ENCODE measurements at regions not wholly inside any gene's neighbourhood (a gene's known extent, or its start where the extent isn't known, plus 50 kb on each side); places are given as distances from the start of the nearest gene placed in this dataset.

DNA sequence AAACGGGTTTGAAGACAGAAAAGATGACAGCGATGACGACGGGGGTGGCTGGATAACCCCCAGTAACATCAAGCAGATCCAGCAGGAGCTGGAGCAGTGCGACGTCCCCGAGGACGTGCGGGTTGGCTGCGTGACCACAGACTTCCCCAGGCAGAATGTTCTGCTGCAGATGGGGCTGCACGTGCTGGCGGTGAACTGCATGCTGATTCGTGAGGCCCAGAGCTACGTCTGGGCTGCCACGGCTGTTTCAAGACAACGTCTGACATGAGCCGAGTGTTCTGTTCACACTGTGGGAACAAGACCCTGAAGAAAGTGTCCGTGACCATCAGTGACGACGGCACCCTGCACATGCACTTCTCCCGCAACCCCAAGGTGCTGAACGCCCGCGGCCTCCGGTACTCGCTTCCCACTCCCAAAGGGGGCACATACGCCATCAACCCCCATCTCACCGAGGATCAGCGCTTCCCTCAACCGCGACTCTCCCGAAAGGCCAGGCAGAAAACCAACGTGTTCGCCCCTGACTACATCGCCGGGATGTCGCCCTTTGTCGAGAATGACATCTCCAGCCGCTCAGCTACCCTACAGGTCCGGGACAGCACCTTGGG is 319.2 kb upstream of the SLC7A11 start:
- DNase-seq = no peak

DNA sequence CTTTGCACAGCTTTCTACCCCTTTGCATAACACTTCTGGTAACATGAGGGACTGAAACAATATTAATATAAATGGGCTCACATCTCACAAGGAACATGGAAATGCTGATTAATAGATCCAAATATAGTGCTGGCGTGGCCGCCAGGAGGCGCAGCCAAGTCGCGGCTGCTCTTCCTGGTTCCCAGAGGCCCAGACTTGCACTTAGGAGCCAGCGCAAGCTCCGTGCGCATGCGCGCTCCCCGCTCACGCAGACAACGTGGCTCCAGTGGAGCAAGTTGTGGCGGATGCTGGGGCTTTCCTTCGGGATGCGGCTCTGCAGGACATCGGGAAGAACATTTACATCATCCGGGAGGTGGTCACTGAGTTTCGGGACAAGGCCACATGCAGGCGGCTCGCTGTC is 318.3 kb upstream of the SLC7A11 start:
- DNase-seq = no peak

GRCh38 chr4:138558886-138559285 is 316.7 kb upstream of the SLC7A11 start:
- DNase-seq = no peak

DNA sequence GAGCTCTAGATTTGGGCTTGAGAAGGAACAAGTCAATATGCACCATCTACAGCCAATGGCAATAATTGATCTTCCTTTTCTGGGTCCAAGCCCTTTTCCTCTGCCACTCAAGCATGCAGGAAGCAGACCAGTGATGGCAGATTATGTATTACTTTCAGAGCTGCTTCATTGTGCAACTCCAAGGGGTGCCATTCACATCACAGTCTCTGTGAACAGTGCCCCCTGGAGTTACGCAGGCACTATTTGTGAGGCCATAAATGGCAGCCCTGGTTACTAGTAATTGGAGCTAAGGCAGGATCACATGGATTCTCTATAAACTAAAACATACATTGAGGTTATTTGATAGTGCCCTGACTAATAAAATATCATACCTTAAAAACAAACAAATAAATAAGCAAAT is 313.4 kb upstream of the SLC7A11 start:
- no peak for DNase-seq

DNA sequence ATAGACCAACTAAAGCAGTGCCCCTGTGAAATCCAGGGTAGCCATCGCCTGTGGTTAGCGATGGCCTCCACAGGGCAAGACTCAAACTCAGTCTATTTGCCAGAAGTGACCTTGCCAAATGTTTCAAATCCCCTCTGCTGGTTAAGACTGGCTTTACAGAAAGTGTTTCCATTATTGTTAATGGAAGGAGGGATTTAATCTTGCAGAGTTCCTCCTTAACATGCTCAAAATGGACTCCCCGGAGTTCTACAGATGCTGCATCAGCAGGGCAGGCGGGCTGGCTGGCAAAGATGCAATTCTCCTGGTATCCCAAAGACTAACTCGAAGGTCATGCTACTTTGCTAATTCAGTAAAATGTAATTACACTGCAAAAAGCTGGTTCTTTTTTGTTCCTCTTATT is 313.0 kb upstream of the SLC7A11 start:
- no peak for DNase-seq

GRCh38 chr4:138553001-138553845 is 311.1 kb upstream of the SLC7A11 start:
- DNase-seq = no peak

GRCh38 chr4:138542191-138542776 is 300.1 kb upstream of the SLC7A11 start:
- DNase-seq = no peak

DNA sequence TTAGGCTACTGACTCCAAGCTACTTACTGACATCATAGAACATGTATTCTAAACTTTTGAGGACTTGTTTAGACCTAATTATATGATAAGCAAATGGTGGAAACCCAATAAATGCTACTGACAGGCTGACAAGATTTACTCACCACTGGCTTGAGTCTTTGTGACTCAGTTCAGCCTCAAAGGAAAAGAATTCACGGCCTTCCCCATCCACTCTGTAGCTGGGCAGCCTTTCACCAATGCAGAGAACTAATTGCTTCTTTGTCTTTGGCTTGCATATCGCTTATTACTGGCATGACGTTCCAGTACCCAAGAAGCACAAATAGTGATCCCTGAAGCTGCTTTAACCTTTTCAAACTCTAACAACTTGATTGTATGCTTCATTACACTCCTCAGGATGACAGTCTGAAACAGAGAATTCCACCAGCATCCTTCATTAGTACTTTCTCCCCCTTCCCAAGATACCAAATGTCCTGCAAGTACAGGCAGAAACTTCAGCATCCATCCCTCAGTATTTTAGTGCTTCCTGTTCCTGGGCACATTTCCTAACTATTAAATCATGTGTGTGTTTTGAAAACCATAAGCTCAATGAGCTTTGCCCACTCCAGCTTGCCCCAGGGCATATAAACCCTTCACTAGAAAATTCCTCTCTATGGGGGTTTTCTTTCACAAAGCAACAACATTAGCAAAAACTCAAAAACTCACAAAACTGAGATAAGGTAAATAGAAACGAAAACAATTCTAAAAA is 298.1 kb upstream of the SLC7A11 start:
- DNase-seq = no peak

GRCh38 chr4:138538743-138539142 is 296.6 kb upstream of the SLC7A11 start:
- no peak for DNase-seq

DNA sequence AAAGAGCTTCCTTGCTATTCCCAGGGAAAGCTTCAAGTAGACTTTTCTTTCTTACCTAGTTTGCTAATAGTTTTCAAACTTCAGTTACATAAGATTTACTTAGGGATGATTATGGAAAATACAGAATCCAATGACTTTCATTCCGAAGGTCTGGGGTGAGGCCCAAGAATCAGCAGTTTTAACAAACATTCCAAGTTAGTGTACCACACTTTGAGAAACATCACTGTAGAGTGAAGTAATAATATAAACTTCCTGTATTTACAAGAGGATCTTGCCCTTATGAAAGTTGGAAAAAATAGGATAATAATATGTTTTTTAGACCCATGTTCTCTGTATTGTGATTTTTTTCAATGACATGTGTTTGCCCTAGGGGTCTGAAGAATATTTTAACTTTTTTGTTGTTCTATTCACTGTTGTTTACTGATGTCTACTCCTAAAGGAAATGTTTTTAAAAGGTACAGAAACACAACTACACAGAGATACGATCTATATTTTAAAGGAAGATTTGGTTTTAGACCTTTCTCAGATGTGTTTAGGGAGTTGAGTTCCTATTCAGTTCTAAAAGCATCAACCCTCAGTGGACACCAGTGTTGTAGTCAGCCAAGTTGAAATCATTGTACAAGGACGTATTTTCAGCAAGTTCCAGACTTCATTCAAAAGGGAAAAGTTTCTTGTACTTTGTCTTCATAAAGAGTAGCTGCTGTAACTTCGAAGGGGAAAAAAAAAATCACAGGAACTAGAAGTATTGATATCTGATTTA is 295.8 kb upstream of the SLC7A11 start:
- DNase-seq = no peak

- no peak for DNase-seq
Observed at GRCh38 chr4:138535316-138535715, 293.2 kb upstream of the SLC7A11 start.

GRCh38 chr4:138522366-138522765 is 280.2 kb upstream of the SLC7A11 start:
- DNase-seq = no peak

- DNase-seq = no peak
Observed at GRCh38 chr4:138521809-138522208, 279.7 kb upstream of the SLC7A11 start.

DNA sequence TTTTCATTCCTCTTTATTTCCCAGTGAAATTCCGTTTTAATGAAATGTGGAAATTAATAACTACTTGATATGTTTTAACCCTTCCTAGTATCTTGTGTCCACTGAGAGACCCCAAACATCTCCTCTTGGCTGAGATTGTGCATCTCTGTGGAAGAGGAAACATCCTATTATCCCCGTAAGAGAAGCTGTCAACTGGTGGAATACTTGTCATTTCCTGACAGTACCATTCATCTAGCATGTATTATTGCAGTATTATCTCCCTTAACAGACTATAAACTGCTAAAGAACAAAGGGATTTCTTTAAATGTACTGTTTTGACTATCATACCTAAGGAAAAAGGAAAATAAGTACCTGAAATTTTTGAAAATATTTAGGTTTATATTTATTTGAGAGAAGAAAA is 277.3 kb upstream of the SLC7A11 start:
- DNase-seq = no peak

GRCh38 chr4:138513535-138513934 is 271.4 kb upstream of the SLC7A11 start:
- DNase-seq = no peak

- DNase-seq = peak; percentile 8
Observed at GRCh38 chr4:138512756-138513155, 270.6 kb upstream of the SLC7A11 start.

- no peak for DNase-seq
Observed at GRCh38 chr4:138510053-138510452, 267.9 kb upstream of the SLC7A11 start.

DNA sequence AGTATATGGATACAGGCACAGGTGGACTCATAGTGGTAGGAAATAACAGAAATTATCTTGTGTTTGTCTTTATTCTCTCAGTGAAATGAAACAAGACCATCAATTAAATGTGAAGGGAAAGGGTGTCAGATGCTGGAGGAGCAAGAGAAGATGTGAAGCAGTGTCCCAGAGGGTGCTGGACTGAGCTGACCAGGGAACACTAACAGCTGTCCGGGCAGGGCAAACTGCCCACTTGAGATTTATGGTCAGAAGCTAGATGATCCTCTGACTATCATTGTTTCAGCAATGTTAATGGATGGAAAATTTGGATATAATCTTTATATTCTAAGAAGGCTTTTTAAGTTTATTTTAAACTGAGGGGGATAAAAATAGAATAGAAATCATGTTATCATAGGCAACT is 267.2 kb upstream of the SLC7A11 start:
- no peak for DNase-seq

GRCh38 chr4:138507522-138507921 is 265.4 kb upstream of the SLC7A11 start:
- no peak for DNase-seq

- DNase-seq = no peak
Observed at GRCh38 chr4:138501614-138502013, 259.5 kb upstream of the SLC7A11 start.

DNA sequence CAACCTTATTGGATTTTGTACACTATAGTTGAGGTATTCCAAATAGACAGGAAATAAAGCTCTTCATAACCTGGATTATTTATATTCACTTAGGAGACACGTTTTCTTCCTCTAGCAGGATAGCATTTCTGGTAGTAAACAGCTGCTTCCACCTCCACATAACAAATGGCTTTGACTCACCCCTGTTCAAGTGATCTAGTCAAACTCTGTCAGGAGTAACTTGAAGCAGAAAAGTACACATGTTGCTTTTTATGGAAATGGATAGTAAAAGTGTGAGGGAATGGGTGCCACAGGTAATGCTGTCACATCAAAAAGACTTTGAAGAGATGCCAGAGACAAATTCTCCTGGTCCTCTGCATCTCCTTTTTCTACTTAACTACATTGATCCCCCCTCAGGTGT is 258.7 kb upstream of the SLC7A11 start:
- no peak for DNase-seq

- DNase-seq = no peak
Observed at GRCh38 chr4:138499627-138500026, 257.5 kb upstream of the SLC7A11 start.
